PC-9 (cell line): ENCODE measurements at regions not wholly inside any gene's neighbourhood (a gene's known extent, or its start where the extent isn't known, plus 50 kb on each side); places are given as distances from the start of the nearest gene placed in this dataset.
A peak's percentile ranks its signal among the peaks of the same experiment; 100 is the strongest.

ENCODE experiments used
- BruUV-seq: library from RNA; stranded (reverse); fragments of 400-500 nt; replicated peaks from 2 replicates; lab custom pipeline; 2021; lab: Mats Ljungman, UMichigan
- CTCF ChIA-PET: fragments of 300-600 bp; sonication (Branson Sonifier 250); formaldehyde crosslinking; loops from one replicate; lab custom pipeline; 2022; ENCODE audit warnings: antibody characterized with exemption; lab: Charles Lee
- POLR2A ChIA-PET: fragments of 300-600 bp; sonication (Branson Sonifier 250); formaldehyde crosslinking; loops from one replicate; lab custom pipeline; 2022; ENCODE audit warnings: antibody characterized with exemption; ENCODE audit not compliant: unreplicated experiment; lab: Charles Lee
- DNase-seq, 2 experiments: peaks; one replicate each; pipeline versions ENCODE4 v3.0.0 to v3.0.0-alpha.2; 2015 to 2022; ENCODE audit warnings: mixed read lengths in 1 of 2
- H2AFZ ChIP-seq: fragments of 200-600 bp; sonication (generic); 2 replicates; pipeline ENCODE4 v1.8.1; 2017; ENCODE audit warnings: antibody characterized with exemption
- H3F3A ChIP-seq: fragments of 200-600 bp; sonication (generic); 2 replicates; pipeline ENCODE4 v1.8.1; 2017; ENCODE audit warnings: antibody characterized with exemption, mild to moderate bottlenecking, low read depth; ENCODE audit not compliant: insufficient read depth
- H3K27ac ChIP-seq: fragments of 200-600 bp; sonication (generic); 2 replicates; pipeline ENCODE4 v1.6.1; 2016; ENCODE audit warnings: mixed run types
- H3K27me3 ChIP-seq: fragments of 200-600 bp; sonication (generic); 2 replicates; pipeline ENCODE4 v1.6.1; 2016; ENCODE audit warnings: low read depth, mixed run types; ENCODE audit not compliant: insufficient read depth
- H3K36me3 ChIP-seq: fragments of 200-600 bp; sonication (generic); 2 replicates; pipeline ENCODE4 v1.6.1; 2016; ENCODE audit warnings: low read depth, mixed run types
- H3K4me1 ChIP-seq: fragments of 200-600 bp; sonication (generic); replicated peaks from 2 replicates; pipeline ENCODE4 v1.6.1; 2016; ENCODE audit warnings: mixed run types; ENCODE audit not compliant: insufficient read depth
- H3K4me2 ChIP-seq: fragments of 200-600 bp; sonication (generic); 2 replicates; pipeline ENCODE4 v1.6.1; 2017; ENCODE audit warnings: mixed run types
- H3K4me3 ChIP-seq: fragments of 200-600 bp; sonication (generic); 2 replicates; pipeline ENCODE4 v1.6.1; 2016; ENCODE audit warnings: mixed run types
- H3K79me2 ChIP-seq: fragments of 200-600 bp; sonication (generic); 2 replicates; pipeline ENCODE4 v1.6.1; 2017; ENCODE audit warnings: low read depth, mixed run types
- H3K9me2 ChIP-seq: fragments of 200-600 bp; sonication (generic); 2 replicates; pipeline ENCODE4 v1.8.1; 2017; ENCODE audit warnings: mild to moderate bottlenecking; ENCODE audit not compliant: insufficient read depth
- H3K9me3 ChIP-seq: fragments of 200-600 bp; sonication (generic); 2 replicates; pipeline ENCODE4 v1.8.1; 2016; ENCODE audit warnings: low read depth; ENCODE audit not compliant: insufficient read depth
- H4K20me1 ChIP-seq: fragments of 200-600 bp; sonication (generic); 2 replicates; pipeline ENCODE4 v1.8.1; 2017; ENCODE audit not compliant: insufficient read depth
- EZH2 ChIP-seq: fragments of 200-600 bp; sonication (generic); IDR thresholded peaks from 2 replicates; pipeline ENCODE4 v1.8.0; 2017; ENCODE audit warnings: antibody characterized with exemption, low read depth
- intact Hi-C: fragments of 100-400 bp; cut with micrococcal nuclease; formaldehyde crosslinking; loops from one replicate; pipeline ENCODE4 v1.10.0; 2022; ENCODE audit not compliant: unreplicated experiment
- TF ChIP-seq, protein P1 (sequence below): fragments of 200-600 bp; sonication (generic); conservative IDR thresholded peaks from 2 replicates; pipeline ENCODE4 v1.6.1; 2017; ENCODE audit warnings: mixed run types, antibody characterized with exemption, mild to moderate bottlenecking, moderate library complexity

GRCh38 chrX:45907786-45908185, 637.4 kb downstream of the ZNF674 start:
- H3K9me2 ChIP-seq = no peaks in the 10 kb centered on the region
- H3K4me1 ChIP-seq = no peaks in the 10 kb centered on the region
- no peaks in the 10 kb centered on the region for H3K27me3 ChIP-seq
- no peak overlapping the region for H3K27ac ChIP-seq
- no peaks in the 10 kb centered on the region for H4K20me1 ChIP-seq
- no peaks in the 10 kb centered on the region for H3K36me3 ChIP-seq
- H3K4me2 ChIP-seq = no peak overlapping the region
- POLR2A ChIA-PET = no interaction called here
- H3K79me2 ChIP-seq = no peaks in the 10 kb centered on the region
- CTCF ChIA-PET = no interaction called here
- intact Hi-C loops = no loop called here
- DNase-seq = no peak
- no TSS peak for BruUV-seq
- no peaks in the 10 kb centered on the region for H3F3A ChIP-seq
- H3K4me3 ChIP-seq = no peak overlapping the region
- no peak overlapping the region for H2AFZ ChIP-seq
- no peaks in the 10 kb centered on the region for H3K9me3 ChIP-seq
- no peak for TF ChIP-seq EZH2
- TF ChIP-seq, protein P1, sequence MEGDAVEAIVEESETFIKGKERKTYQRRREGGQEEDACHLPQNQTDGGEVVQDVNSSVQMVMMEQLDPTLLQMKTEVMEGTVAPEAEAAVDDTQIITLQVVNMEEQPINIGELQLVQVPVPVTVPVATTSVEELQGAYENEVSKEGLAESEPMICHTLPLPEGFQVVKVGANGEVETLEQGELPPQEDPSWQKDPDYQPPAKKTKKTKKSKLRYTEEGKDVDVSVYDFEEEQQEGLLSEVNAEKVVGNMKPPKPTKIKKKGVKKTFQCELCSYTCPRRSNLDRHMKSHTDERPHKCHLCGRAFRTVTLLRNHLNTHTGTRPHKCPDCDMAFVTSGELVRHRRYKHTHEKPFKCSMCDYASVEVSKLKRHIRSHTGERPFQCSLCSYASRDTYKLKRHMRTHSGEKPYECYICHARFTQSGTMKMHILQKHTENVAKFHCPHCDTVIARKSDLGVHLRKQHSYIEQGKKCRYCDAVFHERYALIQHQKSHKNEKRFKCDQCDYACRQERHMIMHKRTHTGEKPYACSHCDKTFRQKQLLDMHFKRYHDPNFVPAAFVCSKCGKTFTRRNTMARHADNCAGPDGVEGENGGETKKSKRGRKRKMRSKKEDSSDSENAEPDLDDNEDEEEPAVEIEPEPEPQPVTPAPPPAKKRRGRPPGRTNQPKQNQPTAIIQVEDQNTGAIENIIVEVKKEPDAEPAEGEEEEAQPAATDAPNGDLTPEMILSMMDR = no peak

- Histone ChIP-seq H3K4me2 (no peak overlapping the region), H3K79me2 (no peaks in the 10 kb centered on the region), H4K20me1 (no peaks in the 10 kb centered on the region), H3F3A (no peaks in the 10 kb centered on the region), H3K4me3 (no peak overlapping the region), H3K36me3 (no peaks in the 10 kb centered on the region), H3K9me2 (no peaks in the 10 kb centered on the region), H3K27ac (no peak overlapping the region), H3K27me3 (no peaks in the 10 kb centered on the region), H3K9me3 (no peaks in the 10 kb centered on the region), H2AFZ (no peak overlapping the region), H3K4me1 (no peaks in the 10 kb centered on the region)
- POLR2A ChIA-PET = no interaction called here
- CTCF ChIA-PET = no interaction called here
- TF ChIP-seq EZH2 = no peak
- TF ChIP-seq, protein P1 = no peak
- peak in 1 of 2 experiments; percentile 0 for DNase-seq
- BruUV-seq = no TSS peak
- intact Hi-C loops = no loop called here
Measured at GRCh38 chrX:45903781-45904201, 641.4 kb downstream of the ZNF674 start.

DNA sequence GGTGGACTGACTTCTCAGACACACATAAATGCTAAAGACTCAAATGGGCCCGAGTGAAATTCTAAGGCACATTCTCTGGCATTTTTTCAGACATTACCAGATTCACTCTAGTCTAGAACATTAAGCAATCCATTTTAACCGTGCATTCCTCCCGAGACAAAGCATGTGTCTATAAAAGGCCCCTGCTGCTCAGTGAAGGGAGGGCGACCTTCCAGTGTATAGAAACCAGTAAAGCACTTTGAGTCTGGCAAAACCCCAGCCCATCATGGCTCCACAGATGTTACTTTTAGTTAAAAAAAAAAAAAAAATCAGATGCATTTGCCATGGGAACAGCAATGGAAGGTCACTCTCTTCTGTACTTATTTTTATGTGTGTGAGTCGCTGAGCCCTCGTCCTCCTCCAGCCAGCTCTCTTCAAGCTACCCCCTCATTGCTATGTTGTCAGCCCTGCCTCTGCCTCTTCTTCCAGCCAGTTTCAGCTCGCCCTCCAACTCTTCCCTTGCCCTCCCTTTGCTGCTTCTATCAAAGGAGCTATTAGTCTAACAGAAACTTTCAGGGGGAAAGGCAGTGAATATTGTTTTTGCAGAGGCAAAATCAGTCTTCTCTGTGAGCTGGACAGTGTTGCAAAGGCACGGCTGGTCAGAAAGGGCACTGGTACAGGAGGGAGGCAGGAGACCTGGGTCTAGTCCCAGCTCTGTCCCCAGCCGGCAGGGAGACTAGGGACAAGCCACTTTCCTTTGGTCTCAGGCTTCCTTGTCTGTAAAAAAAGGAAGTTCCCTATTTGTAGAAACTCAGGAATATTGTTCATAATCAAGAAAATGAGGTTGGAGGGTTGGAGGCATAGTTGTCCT, 644.2 kb downstream of the ZNF674 start:
- Histone ChIP-seq H3F3A (no peaks in the 10 kb centered on the region), H3K27ac (no peak overlapping the region), H3K79me2 (no peaks in the 10 kb centered on the region), H4K20me1 (no peaks in the 10 kb centered on the region), H3K4me2 (no peak overlapping the region), H3K9me2 (no peaks in the 10 kb centered on the region), H2AFZ (no peak overlapping the region), H3K4me1 (no peaks in the 10 kb centered on the region), H3K36me3 (no peaks in the 10 kb centered on the region), H3K9me3 (no peaks in the 10 kb centered on the region), H3K27me3 (no peaks in the 10 kb centered on the region), H3K4me3 (no peak overlapping the region)
- no peak for DNase-seq
- intact Hi-C loops = no loop called here
- TF ChIP-seq, protein P1 = no peak
- no peak for TF ChIP-seq EZH2
- BruUV-seq = no TSS peak
- ChIA-PET POLR2A (no interaction called here), CTCF (no interaction called here)
